Aorta (tissue), 5 donors: ENCODE measurements at regions not wholly inside any gene's neighbourhood (a gene's known extent, or its start where the extent isn't known, plus 50 kb on each side); places are given as distances from the start of the nearest gene placed in this dataset.
"Not testable (repeated sequence)": the region's sequence is repeated elsewhere in the genome, so short reads cannot be mapped to it uniquely, and the experiment has no call there.

Source experiments
- ATAC-seq: fragments of 200-7000 bp; cut with Tn5 transposase; one replicate; pipeline ENCODE4 v1.9.1; 2022; ENCODE audit warnings: moderate library complexity; ENCODE audit not compliant: low FRiP score
- DNase-seq, 2 donors: peaks; one replicate each; pipeline ENCODE4 v3.0.0-alpha.2; 2020
- H3K27ac ChIP-seq, 2 donors: one replicate each; pipeline ENCODE4 v1.5.1; 2013; ENCODE audit warnings: low read length in 2 of 2, mild to moderate bottlenecking in 2 of 2, moderate library complexity in 2 of 2, control low read depth in 1 of 2, inconsistent platforms in 1 of 2, low read depth in 1 of 2
- H3K27me3 ChIP-seq, 2 donors: one replicate each; pipeline ENCODE4 v1.6.1; 2013; ENCODE audit warnings: control low read depth in 1 of 2, low read length in 1 of 2, mild to moderate bottlenecking in 1 of 2, moderate library complexity in 1 of 2; ENCODE audit not compliant: insufficient read depth in 2 of 2, control insufficient read depth in 1 of 2
- H3K36me3 ChIP-seq, 2 donors: one replicate each; pipeline ENCODE4 v1.6.1; 2013; ENCODE audit warnings: control low read depth in 1 of 2, low read length in 1 of 2, mild to moderate bottlenecking in 1 of 2; ENCODE audit not compliant: insufficient read depth in 2 of 2, control insufficient read depth in 1 of 2
- H3K4me1 ChIP-seq, 2 donors: one replicate each; pipeline ENCODE4 v1.6.1; 2013; ENCODE audit warnings: low read length in 2 of 2, control low read depth in 1 of 2, mild to moderate bottlenecking in 1 of 2, moderate library complexity in 1 of 2; ENCODE audit not compliant: insufficient read depth in 2 of 2, control insufficient read depth in 1 of 2
- H3K4me3 ChIP-seq, 2 donors: one replicate each; pipeline ENCODE4 v1.5.1; 2013; ENCODE audit warnings: low read length in 2 of 2, control low read depth in 1 of 2, mild to moderate bottlenecking in 1 of 2
- H3K9me3 ChIP-seq: one replicate; pipeline ENCODE4 v1.6.1; 2013; ENCODE audit warnings: mild to moderate bottlenecking, low read length; ENCODE audit not compliant: control insufficient read depth
- WGBS, 2 donors: extraction: QIAGEN DNeasy Blood & Tissue Kit; methylation state at CpG; one replicate each; pipeline ENCODE4 v1.1.7; 2013; 5-methylcytosine and 5-hydroxymethylcytosine counted together
- intact Hi-C, 2 donors: fragments of 100-400 bp; cut with DNase I; formaldehyde crosslinking; loops; one replicate each; pipeline versions ENCODE4 v1.14.2 to v1.15.0; 2022
- donor health status: healthy with polysubstance abuse.
- donor health status: Bipolar disorder and iron deficiency.
- donor health status: DM: no; HTN: no; CAD: no.
- donor health status: DM: no; HTN: no; CAD: no.
- donor health status: DM: yes; HTN: yes; CAD: no.

GRCh38 chr16:52366983-52367382 is 180.0 kb downstream of the TOX3 start:
- no peaks in the 10 kb centered on the region for H3K27me3 ChIP-seq

DNA sequence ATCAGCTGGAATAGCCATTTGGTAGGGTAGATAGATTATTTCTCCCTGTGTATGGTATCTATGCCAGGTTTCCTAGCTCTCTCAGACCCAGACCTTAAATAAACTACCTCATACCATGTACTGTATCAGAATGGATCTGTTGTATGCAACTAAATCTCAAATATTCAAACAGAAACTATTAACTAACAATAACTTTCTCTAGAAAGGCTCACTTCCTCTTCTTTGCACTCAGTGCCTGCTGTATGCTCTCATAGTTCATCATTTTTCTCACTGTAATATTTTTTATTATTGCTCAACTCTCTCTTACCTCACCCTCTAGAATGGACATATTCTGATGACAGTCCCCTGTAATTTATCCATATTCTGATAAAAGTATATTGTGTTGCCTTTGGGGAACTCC is 182.4 kb downstream of the TOX3 start:
- H3K36me3 ChIP-seq = no peaks in the 10 kb centered on the region
- ATAC-seq (no peak), DNase-seq (no peak)
- H3K4me3 ChIP-seq = no peak overlapping the region
- no peaks in the 10 kb centered on the region for H3K9me3 ChIP-seq
- H3K27me3 ChIP-seq = no peaks in the 10 kb centered on the region
- intact Hi-C loops = no loop called here
- H3K4me1 ChIP-seq = no peaks in the 10 kb centered on the region
- no peak overlapping the region for H3K27ac ChIP-seq

More at GRCh38 chr16:52366983-52367382, 180.0 kb downstream of the TOX3 start:
- DNase-seq = no peak
- no peak for ATAC-seq
- Histone ChIP-seq H3K27ac (no peak overlapping the region), H3K4me1 (no peaks in the 10 kb centered on the region), H3K9me3 (no peaks in the 10 kb centered on the region), H3K36me3 (no peaks in the 10 kb centered on the region), H3K4me3 (no peak overlapping the region)
- intact Hi-C loops = no loop called here
- WGBS, 2 donors = 35 to 50% methylated on average over 1 of the region's 1 CpG

GRCh38 chr16:52363082-52363481 is 183.9 kb downstream of the TOX3 start:
- no peaks in the 10 kb centered on the region for H3K27me3 ChIP-seq
- ATAC-seq (no peak), DNase-seq (no peak)
- no peaks in the 10 kb centered on the region for H3K36me3 ChIP-seq
- 60 to 67% methylated on average over 4 of the region's 4 CpGs for WGBS, 2 donors
- H3K9me3 ChIP-seq = no peaks in the 10 kb centered on the region
- H3K27ac ChIP-seq = no peak overlapping the region
- H3K4me1 ChIP-seq = no peaks in the 10 kb centered on the region
- intact Hi-C loops = no loop called here
- H3K4me3 ChIP-seq = no peak overlapping the region

DNA sequence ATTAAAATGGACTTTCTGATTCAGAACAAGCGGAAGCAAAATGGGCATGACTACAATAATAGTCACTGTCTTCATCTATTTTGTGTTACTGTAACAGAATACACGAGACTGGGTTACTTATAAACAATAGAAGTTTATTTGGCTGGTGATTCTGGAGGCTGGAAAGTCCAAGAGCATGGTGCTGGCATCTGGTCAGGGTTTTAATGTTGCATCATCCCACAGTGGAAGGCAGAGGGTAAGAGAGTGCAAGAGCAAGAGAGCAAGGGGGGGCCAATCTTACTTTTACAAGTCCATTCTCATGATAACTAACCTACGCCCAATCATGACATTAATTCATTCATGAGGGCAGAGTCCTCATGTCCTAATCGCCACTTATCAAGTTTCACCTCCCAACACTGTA is 189.2 kb downstream of the TOX3 start:
- H3K27me3 ChIP-seq = no peaks in the 10 kb centered on the region
- ATAC-seq = no peak
- H3K27ac ChIP-seq = no peak overlapping the region
- DNase-seq = no peak
- H3K4me1 ChIP-seq = no peaks in the 10 kb centered on the region
- peaks cover 4% of the 10 kb centered on the region for H3K9me3 ChIP-seq
- intact Hi-C loops = no loop called here
- 45 to 50% methylated on average over 4 of the region's 4 CpGs for WGBS, 2 donors
- no peaks in the 10 kb centered on the region for H3K36me3 ChIP-seq
- H3K4me3 ChIP-seq = no peak overlapping the region

DNA sequence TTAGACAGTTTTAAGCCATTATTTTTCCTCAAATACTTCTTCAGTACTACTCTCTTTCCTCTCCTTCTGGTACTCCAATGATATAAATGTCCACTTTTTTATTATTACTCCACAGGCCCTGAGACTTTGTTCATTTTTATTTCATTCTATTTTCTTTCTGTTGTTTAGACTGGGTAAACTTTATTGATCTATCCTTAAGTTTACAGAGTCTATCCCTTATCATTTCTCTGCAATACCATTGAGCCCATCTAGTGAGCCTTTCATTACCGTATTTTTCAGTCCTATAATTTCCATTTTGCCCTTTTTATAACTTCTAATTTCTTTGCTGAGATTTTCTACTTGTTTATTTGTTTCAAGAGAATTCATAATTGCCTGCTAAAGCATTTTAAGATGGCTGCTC is 193.7 kb downstream of the TOX3 start:
- H3K27ac ChIP-seq = no peak overlapping the region
- 74 to 78% methylated on average over 1 of the region's 1 CpG for WGBS, 2 donors
- ATAC-seq (no peak), DNase-seq (no peak)
- intact Hi-C loops = no loop called here
- no peak overlapping the region for H3K4me3 ChIP-seq
- peaks cover 4% of the 10 kb centered on the region for H3K9me3 ChIP-seq
- no peaks in the 10 kb centered on the region for H3K36me3 ChIP-seq
- H3K4me1 ChIP-seq = no peaks in the 10 kb centered on the region
- H3K27me3 ChIP-seq = no peaks in the 10 kb centered on the region

- intact Hi-C loops = no loop called here
- ATAC-seq (no peak), DNase-seq (no peak)
- H3K27me3 ChIP-seq = no peaks in the 10 kb centered on the region
- H3K27ac ChIP-seq = no peak overlapping the region
- no peak overlapping the region for H3K4me3 ChIP-seq
- H3K9me3 ChIP-seq = peaks cover 2% of the 10 kb centered on the region
- WGBS, 2 donors = 70 to 72% methylated on average over 5 of the region's 5 CpGs
- no peaks in the 10 kb centered on the region for H3K36me3 ChIP-seq
- no peaks in the 10 kb centered on the region for H3K4me1 ChIP-seq
Observed at GRCh38 chr16:52351451-52351850, 195.5 kb downstream of the TOX3 start.

DNA sequence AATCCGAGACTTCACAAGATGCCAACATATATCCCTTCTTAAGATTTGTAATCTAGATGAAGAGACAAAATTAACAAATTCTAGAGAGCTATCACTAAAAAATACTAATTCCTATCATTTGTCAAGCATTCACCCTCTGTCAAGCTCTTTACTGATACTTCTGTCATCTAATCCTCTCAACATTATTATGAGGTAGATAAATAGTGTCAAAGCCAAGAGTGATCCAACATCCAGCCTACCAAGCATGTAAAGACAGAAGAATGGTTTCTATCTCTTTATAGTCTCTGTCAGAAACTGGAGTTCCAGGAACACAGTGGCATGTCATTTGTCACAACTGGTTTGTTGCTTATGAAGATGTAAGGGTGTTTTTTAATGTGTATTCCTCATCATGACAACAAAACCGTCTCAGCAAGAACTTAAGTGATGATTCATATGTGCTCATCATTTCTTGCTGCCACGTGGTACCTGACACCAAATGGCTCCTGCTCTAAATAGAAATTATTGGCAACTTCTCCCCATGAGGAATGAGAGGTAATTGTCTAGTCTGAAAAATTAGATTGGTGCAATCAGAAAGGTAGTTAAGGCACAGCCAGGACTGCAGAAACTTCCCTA is 196.8 kb downstream of the TOX3 start:
- DNase-seq (no peak), ATAC-seq (no peak)
- Histone ChIP-seq H3K4me3 (no peak overlapping the region), H3K27me3 (no peaks in the 10 kb centered on the region), H3K36me3 (no peaks in the 10 kb centered on the region), H3K4me1 (no peaks in the 10 kb centered on the region), H3K27ac (no peak overlapping the region), H3K9me3 (peaks cover 2% of the 10 kb centered on the region)
- intact Hi-C loops = no loop called here
- 64 to 71% methylated on average over 3 of the region's 3 CpGs for WGBS, 2 donors

DNA sequence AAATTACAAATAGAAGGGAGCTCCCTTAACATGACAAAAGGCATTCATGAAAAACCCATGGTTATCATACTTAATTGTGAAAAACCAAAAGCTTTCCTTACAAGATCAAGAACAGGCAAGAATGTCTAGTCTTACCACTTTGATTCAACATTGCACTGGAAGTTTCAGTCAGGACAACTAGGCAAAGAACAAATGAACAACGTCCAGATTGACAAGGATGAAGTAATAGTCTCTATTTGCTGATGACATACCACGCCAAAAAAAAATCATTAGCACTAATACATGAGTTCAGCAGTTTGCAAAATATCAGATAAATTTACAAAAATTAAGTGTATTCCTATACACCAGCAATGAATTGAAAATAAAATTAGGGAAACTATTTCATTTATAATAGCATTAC is 200.2 kb downstream of the TOX3 start:
- H3K36me3 ChIP-seq = no peaks in the 10 kb centered on the region
- no peak for DNase-seq
- no peak for ATAC-seq
- H3K27me3 ChIP-seq = no peaks in the 10 kb centered on the region
- no peak overlapping the region for H3K4me3 ChIP-seq
- WGBS, 2 donors = 66 to 69% methylated on average over 2 of the region's 2 CpGs
- no peak overlapping the region for H3K27ac ChIP-seq
- no peaks in the 10 kb centered on the region for H3K9me3 ChIP-seq
- intact Hi-C loops = no loop called here
- H3K4me1 ChIP-seq = no peaks in the 10 kb centered on the region

GRCh38 chr16:52333673-52334072 is 213.3 kb downstream of the TOX3 start:
- H3K4me3 ChIP-seq, intact Hi-C loops, DNase-seq, ATAC-seq, H3K36me3 ChIP-seq, H3K9me3 ChIP-seq, H3K27ac ChIP-seq, H3K27me3 ChIP-seq, H3K4me1 ChIP-seq: not testable (repeated sequence)
- WGBS, 2 donors = 79% methylated on average over 8 of the region's 8 CpGs
